Mesothelial cell of epicardium (in vitro differentiated cells): ENCODE measurements at regions not wholly inside any gene's neighbourhood (a gene's known extent, or its start where the extent isn't known, plus 50 kb on each side); places are given as distances from the start of the nearest gene placed in this dataset.

Experiments used
- DNase-seq, 2 experiments: peaks; one replicate each; pipeline ENCODE4 v3.0.0; 2021; ENCODE audit warnings: low spot score in 2 of 2; ENCODE audit not compliant: unreplicated experiment in 2 of 2
- H3K27ac Mint-ChIP-seq: 2 replicates; pipeline ENCODE4 v1.8.0; 2021; ENCODE audit warnings: mixed read lengths
- H3K27me3 Mint-ChIP-seq: 2 replicates; pipeline ENCODE4 v1.8.0; 2021; ENCODE audit warnings: low read depth, mixed read lengths
- H3K36me3 Mint-ChIP-seq: 2 replicates; pipeline ENCODE4 v1.8.0; 2021; ENCODE audit warnings: mixed read lengths
- H3K4me1 Mint-ChIP-seq: 2 replicates; pipeline ENCODE4 v1.8.0; 2021; ENCODE audit warnings: mixed read lengths
- H3K4me3 Mint-ChIP-seq: 2 replicates; pipeline ENCODE4 v1.8.0; 2021; ENCODE audit warnings: mild to moderate bottlenecking, moderate library complexity, mixed read lengths
- H3K9me3 Mint-ChIP-seq: 2 replicates; pipeline ENCODE4 v1.8.0; 2021; ENCODE audit warnings: mixed read lengths
- TF ChIP-seq, protein P1 (sequence below): fragments of 200-600 bp; sonication (generic); IDR thresholded peaks from one replicate; pipeline ENCODE4 v1.5.0; 2021; ENCODE audit warnings: antibody characterized with exemption; ENCODE audit not compliant: unreplicated experiment

DNA sequence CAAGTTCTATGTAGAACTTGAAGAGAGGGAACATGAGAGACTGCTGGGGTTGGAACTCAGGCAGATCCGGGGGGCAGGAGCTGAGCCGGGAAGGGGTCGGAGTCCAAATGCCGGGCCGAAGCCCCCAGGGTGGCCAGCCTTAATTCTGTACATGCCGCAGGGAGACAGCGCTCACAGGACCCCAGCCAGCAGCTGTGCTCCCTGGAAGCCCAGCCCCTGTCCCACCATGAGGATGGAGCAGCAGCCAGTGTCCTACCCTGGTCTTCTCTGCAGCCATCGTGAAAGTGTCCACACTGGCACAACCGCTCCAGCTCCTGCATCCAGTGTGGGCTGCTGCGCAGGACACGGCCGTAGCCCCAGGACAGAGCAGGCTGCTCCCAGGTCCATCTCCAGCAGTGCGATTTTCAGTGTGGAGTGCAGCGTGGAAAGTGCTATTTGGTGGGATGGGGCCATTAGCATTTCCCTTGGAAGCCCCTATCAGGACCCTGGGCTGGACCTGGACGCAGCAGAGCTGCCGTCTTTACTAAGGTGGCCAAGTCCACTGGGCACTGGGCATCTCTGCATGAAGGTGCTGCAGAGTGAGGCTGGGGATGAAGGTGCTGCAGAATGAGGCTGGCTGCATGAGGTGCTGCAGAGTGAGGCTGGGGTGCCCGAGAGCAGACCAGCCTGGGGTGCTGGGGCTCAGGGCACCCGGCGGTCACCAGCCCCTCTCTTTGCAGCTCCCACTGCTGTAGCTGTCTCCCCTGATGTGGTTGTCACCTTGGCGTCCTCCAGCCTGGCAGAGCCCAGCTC, 737.4 kb downstream of the BRD1 start:
- no peak overlapping the region for H3K4me3 Mint-ChIP-seq
- no peaks in the 10 kb centered on the region for H3K36me3 Mint-ChIP-seq
- H3K27me3 Mint-ChIP-seq = peaks cover 8% of the 10 kb centered on the region
- H3K9me3 Mint-ChIP-seq = no peaks in the 10 kb centered on the region
- DNase-seq = no peak
- H3K4me1 Mint-ChIP-seq = no peaks in the 10 kb centered on the region
- no peak overlapping the region for H3K27ac Mint-ChIP-seq
- TF ChIP-seq, protein P1, sequence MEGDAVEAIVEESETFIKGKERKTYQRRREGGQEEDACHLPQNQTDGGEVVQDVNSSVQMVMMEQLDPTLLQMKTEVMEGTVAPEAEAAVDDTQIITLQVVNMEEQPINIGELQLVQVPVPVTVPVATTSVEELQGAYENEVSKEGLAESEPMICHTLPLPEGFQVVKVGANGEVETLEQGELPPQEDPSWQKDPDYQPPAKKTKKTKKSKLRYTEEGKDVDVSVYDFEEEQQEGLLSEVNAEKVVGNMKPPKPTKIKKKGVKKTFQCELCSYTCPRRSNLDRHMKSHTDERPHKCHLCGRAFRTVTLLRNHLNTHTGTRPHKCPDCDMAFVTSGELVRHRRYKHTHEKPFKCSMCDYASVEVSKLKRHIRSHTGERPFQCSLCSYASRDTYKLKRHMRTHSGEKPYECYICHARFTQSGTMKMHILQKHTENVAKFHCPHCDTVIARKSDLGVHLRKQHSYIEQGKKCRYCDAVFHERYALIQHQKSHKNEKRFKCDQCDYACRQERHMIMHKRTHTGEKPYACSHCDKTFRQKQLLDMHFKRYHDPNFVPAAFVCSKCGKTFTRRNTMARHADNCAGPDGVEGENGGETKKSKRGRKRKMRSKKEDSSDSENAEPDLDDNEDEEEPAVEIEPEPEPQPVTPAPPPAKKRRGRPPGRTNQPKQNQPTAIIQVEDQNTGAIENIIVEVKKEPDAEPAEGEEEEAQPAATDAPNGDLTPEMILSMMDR = no peak

DNA sequence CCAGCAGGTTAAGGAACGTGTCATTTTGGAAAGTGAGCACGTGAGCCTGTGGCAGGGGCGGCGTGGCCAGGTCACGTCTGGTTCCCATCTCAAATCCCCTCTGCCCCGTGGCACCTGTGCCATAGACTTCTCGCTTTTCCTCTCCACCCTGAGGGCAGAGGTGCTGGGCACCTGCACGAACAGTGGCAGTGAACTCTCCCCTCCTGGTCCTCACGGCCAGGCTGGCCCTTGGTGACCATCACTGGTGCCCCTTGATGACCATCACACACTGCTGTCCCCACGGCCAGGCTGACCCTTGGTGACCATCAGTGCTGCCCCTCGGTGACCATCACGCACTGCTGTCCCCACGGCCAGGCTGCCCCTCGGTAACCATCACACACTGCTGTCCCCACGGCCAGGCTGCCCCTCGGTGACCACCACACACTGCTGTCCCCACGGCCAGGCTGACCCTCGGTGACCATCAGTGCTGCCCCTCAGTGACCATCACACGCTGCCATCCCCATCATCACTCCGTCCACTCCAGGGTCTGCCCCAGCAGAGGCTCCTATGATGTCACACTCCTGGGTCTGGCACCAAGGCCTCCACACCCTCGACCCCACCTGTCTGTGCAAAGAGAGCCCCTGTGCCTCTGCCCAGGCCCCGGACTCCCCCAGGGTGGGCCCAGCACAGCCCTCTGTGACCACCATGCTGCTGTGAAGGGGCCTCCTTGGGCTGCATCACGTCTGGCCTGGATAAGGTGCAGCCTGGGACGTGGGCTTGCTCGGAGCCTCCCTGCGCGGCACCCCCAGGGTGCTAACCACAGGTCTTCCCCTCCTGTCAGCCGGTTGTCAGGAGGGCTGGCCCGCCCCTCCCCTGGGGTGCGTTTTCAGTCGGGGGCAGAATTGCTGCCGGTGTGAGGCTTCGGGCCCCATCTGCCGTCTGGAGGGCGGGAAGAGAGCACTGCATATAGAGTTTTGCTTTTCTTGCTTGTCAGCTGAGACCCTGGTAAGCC, 738.6 kb downstream of the BRD1 start:
- H3K4me3 Mint-ChIP-seq = no peak overlapping the region
- H3K9me3 Mint-ChIP-seq = no peaks in the 10 kb centered on the region
- H3K36me3 Mint-ChIP-seq = no peaks in the 10 kb centered on the region
- no peak for DNase-seq
- TF ChIP-seq, protein P1 = no peak
- H3K27ac Mint-ChIP-seq = no peak overlapping the region
- no peaks in the 10 kb centered on the region for H3K4me1 Mint-ChIP-seq
- H3K27me3 Mint-ChIP-seq = peaks cover 13% of the 10 kb centered on the region

GRCh38 chr22:49087716-49088601, 739.7 kb downstream of the BRD1 start:
- peaks cover 16% of the 10 kb centered on the region for H3K27me3 Mint-ChIP-seq
- DNase-seq = no peak
- H3K4me3 Mint-ChIP-seq = no peak overlapping the region
- TF ChIP-seq, protein P1 = no peak
- no peaks in the 10 kb centered on the region for H3K9me3 Mint-ChIP-seq
- H3K27ac Mint-ChIP-seq = no peak overlapping the region
- H3K36me3 Mint-ChIP-seq = no peaks in the 10 kb centered on the region
- H3K4me1 Mint-ChIP-seq = no peaks in the 10 kb centered on the region

GRCh38 chr22:49087198-49087597, 740.5 kb downstream of the BRD1 start:
- no peak overlapping the region for H3K4me3 Mint-ChIP-seq
- no peak overlapping the region for H3K27ac Mint-ChIP-seq
- H3K27me3 Mint-ChIP-seq = peaks cover 21% of the 10 kb centered on the region
- H3K9me3 Mint-ChIP-seq = no peaks in the 10 kb centered on the region
- TF ChIP-seq, protein P1 = no peak
- DNase-seq = no peak
- no peaks in the 10 kb centered on the region for H3K4me1 Mint-ChIP-seq
- no peaks in the 10 kb centered on the region for H3K36me3 Mint-ChIP-seq

GRCh38 chr22:49086606-49087157, 741.0 kb downstream of the BRD1 start:
- H3K27me3 Mint-ChIP-seq = peaks cover 21% of the 10 kb centered on the region
- TF ChIP-seq, protein P1 = no peak
- no peak overlapping the region for H3K27ac Mint-ChIP-seq
- no peaks in the 10 kb centered on the region for H3K36me3 Mint-ChIP-seq
- no peak for DNase-seq
- no peak overlapping the region for H3K4me3 Mint-ChIP-seq
- no peaks in the 10 kb centered on the region for H3K9me3 Mint-ChIP-seq
- H3K4me1 Mint-ChIP-seq = no peaks in the 10 kb centered on the region
